MM.1S (cell line): ENCODE measurements at regions not wholly inside any gene's neighbourhood (a gene's known extent, or its start where the extent isn't known, plus 50 kb on each side); places are given as distances from the start of the nearest gene placed in this dataset.

Source experiments
- CTCF ChIP-seq: fragments of 300-600 bp; sonication (generic); IDR thresholded peaks from 2 replicates; pipeline ENCODE4 v1.5.1; 2016; ENCODE audit warnings: antibody characterized with exemption, low read length, mixed read lengths
- EZH2 ChIP-seq: fragments of 300-600 bp; sonication (generic); optimal IDR thresholded peaks from 2 replicates; pipeline ENCODE3; 2017; ENCODE audit warnings: low read depth, mild to moderate bottlenecking, antibody characterized with exemption, low read length, mixed read lengths
- EZH2phosphoT487 ChIP-seq: fragments of 300-600 bp; sonication (generic); IDR thresholded peaks from 2 replicates; pipeline ENCODE4 v1.6.1; 2018; ENCODE audit warnings: antibody characterized with exemption, low read length

GRCh38 chr3:176840641-176841286, 356.5 kb downstream of the TBL1XR1 start:
- TF ChIP-seq CTCF (no peak), EZH2 (no peak), EZH2phosphoT487 (no peak)
